ENCODE measurements at regions not wholly inside any gene's neighbourhood (a gene's known extent, or its start where the extent isn't known, plus 50 kb on each side); places are given as distances from the start of the nearest gene placed in this dataset.
"Not testable (repeated sequence)": the region's sequence is repeated elsewhere in the genome, so short reads cannot be mapped to it uniquely, and the experiment has no call there.

DNA sequence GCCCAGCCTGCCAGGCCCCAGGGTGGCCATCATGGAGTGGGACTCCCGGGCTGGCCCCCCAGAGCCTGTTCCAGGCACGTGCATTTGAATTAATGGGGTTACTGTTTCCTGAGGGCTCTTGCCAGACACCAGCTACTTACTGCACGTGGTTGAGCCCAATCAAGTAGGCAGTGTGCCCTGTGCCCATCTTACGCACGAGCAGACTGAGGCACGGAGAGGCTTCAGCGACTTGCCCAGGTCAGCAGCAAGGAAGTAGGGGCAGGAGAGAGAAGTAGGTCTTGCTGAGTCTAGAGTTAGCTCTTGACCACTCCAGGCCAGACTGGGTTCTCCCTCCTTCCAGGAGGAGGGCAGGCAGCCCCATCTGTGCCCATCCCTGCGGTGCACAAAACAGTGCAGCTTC is 67.7 kb downstream of the DIO3 start:
- in situ Hi-C loops (cut with MboI; ENCODE audit: low sequenced_read_pairs), result loop anchor here (10.0 to 25.0 kb wide), 2 partner anchors 724 to 967 kb away; partner anchors contain the start of gene RTL1
- H3K4me1 ChIP-seq, result peaks cover 3% of the 10 kb centered on the region; the same call in 1 of the 2 replicates
- H3K9me3 ChIP-seq, result no peaks in the 10 kb centered on the region
- no peak for DNase-seq (ENCODE audit: low spot score in 2 of 2)
- H3K36me3 ChIP-seq (replicated peaks), result no peaks in the 10 kb centered on the region
- no peaks in the 10 kb centered on the region for H3K27me3 ChIP-seq (ENCODE audit: low read depth)
- no peak overlapping the region for H3K4me3 ChIP-seq

DNA sequence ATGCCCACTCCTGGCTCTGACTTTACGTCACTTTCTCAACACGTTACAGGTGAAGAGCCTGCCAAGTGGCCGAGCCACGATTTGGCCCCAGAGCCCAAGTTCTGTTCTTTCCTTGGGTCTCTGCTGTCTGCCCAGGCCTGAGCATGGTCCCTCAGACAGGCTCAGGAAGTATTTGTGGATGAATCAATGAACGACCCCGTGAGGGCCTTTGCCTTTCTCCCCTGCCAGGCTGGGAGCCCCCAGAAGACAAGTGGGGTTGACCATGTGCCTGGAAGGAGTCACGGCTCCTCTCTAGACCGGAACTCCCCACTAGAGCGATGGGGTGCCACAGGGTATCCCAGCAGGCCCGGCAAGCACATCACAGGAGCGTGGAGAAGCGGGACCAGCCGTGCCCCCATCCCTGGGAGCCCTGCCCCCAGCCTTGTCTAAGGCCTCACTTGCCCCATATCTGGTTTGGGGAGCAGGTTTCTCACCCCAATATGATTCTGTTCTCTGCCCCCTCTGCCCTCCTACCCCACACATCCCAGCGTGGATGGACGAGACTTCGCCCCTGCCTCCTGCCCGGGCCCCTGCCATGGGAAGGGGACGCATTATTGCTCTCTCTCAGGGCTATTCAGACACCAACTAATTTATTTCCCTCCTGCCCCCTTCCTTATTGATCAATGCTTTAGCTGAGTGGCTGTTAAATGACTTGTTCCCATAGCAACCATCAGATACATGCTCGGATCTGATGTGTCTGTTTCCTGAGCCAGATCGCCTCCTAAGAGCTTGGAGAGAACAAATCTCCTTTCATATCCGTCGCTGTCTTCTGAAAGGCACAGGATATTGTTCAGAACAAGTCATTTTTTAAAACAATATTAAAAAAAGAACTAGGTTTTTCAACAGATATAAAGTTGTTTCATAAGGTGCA is 69.0 kb downstream of the DIO3 start:
- Histone ChIP-seq H3K27me3 (ENCODE audit: low read depth) (no peaks in the 10 kb centered on the region), H3K4me3 (no peak overlapping the region), H3K9me3 (no peaks in the 10 kb centered on the region), H3K4me1 (peaks cover 3% of the 10 kb centered on the region; the same call in 1 of the 2 replicates), H3K36me3 (replicated peaks) (no peaks in the 10 kb centered on the region)
- no peak for DNase-seq (ENCODE audit: low spot score in 2 of 2)
- in situ Hi-C loops (cut with MboI; ENCODE audit: low sequenced_read_pairs), result loop anchor here (25.0 kb wide), 1 partner anchor 968 kb away; no protein-coding TSS in a partner anchor

DNA sequence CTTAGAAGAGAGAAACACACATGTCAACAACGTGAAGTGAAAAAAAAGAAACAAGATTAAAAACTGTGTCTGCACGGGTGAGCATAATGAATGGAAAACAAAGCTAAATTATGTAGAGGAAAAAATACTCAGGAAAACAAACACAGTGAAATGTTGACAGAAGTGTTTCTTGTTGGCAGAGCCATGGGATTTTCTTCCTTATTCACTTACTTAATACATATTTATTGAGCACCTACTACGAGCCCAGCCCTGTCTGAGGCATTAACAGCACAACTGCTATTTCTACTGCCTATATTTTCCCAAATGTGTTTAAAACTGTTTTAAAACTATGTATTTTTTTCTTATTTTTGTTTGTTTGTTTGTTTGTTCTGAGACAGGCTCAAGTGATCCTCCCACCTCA is 69.9 kb downstream of the DIO3 start:
- H3K9me3 ChIP-seq, result no peaks in the 10 kb centered on the region
- H3K4me3 ChIP-seq, result no peak overlapping the region
- H3K27me3 ChIP-seq (ENCODE audit: low read depth), result no peaks in the 10 kb centered on the region
- in situ Hi-C loops (cut with MboI; ENCODE audit: low sequenced_read_pairs), result loop anchor here (25.0 kb wide), 1 partner anchor 969 kb away; no protein-coding TSS in a partner anchor
- no peak for DNase-seq (ENCODE audit: low spot score in 2 of 2)
- peaks cover 3% of the 10 kb centered on the region; the same call in 1 of the 2 replicates for H3K4me1 ChIP-seq
- H3K36me3 ChIP-seq (replicated peaks), result no peaks in the 10 kb centered on the region

DNA sequence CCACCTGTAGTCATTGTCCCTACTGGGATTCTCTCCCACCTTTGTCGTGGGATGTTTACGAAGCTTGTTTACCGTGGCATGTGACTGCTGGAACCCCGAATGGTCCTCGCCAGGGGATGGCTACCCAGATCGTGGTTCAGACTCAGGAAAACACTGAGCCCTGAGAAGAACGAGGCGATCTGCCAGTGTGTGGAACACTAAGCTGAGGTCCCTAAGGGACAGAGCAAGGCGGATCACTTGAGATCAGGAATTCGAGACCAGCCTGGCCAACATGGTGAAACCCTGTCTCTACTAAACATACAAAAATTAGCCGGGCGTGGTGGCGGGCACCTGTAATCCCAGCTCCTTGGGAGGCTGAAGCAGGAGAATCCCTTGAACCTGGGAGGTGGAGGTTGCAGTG is 70.7 kb downstream of the DIO3 start:
- H3K27me3 ChIP-seq (ENCODE audit: low read depth); H3K4me3 ChIP-seq; H3K4me1 ChIP-seq; H3K36me3 ChIP-seq (replicated peaks); DNase-seq (ENCODE audit: low spot score in 2 of 2); H3K9me3 ChIP-seq: not testable (repeated sequence)
- in situ Hi-C loops (cut with MboI; ENCODE audit: low sequenced_read_pairs), result loop anchor here (25.0 kb wide), 1 partner anchor 970 kb away; no protein-coding TSS in a partner anchor

DNA sequence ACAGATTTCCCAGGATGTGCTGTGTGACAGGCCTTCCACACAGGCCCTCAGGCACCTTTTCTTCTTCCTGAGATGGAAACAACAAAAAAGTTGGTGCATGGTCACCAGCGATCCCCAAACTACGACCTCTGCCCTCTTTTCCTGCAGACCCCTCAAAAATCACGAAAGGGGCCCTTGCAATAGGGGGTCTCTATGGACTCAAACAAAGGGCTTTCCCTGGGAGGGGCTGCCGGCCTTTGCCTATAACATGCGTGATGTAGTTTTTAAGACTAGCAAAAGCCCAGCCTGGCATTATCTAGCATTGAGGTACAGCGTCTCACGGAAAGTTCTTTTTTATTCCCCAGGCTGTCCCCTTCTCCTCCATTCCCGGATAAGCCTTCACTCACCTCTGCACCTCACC is 71.2 kb downstream of the DIO3 start:
- H3K9me3 ChIP-seq, result no peaks in the 10 kb centered on the region
- DNase-seq (ENCODE audit: low spot score in 2 of 2), result no peak
- in situ Hi-C loops (cut with MboI; ENCODE audit: low sequenced_read_pairs), result loop anchor here (25.0 kb wide), 1 partner anchor 970 kb away; no protein-coding TSS in a partner anchor
- no peaks in the 10 kb centered on the region for H3K36me3 ChIP-seq (replicated peaks)
- H3K27me3 ChIP-seq (ENCODE audit: low read depth), result no peaks in the 10 kb centered on the region
- H3K4me1 ChIP-seq, result peaks cover 3% of the 10 kb centered on the region; the same call in 1 of the 2 replicates
- H3K4me3 ChIP-seq, result no peak overlapping the region

DNA sequence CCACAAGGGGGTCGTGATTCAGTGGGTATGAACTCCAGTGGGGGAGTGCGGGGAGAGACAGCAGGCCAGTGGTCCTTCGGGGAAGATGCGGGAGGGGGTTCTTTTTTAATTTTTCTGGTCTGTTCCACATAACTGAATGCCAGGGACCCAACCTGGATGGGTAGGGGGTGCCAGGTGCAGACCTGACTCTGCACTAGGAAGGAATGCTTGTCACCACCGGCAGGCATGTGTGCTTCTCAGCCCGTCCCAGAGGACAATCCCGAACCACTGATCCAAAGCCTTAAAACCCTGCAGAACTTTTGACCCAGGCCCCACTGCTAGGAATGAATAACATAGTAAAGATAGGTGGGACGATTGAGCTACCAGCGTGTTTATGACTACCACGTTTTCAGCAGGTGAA is 72.0 kb downstream of the DIO3 start:
- DNase-seq (ENCODE audit: low spot score in 2 of 2), result no peak
- Histone ChIP-seq H3K36me3 (replicated peaks) (no peaks in the 10 kb centered on the region), H3K4me1 (peaks cover 3% of the 10 kb centered on the region; the same call in 1 of the 2 replicates), H3K4me3 (no peak overlapping the region), H3K9me3 (no peaks in the 10 kb centered on the region), H3K27me3 (ENCODE audit: low read depth) (no peaks in the 10 kb centered on the region)
- in situ Hi-C loops (cut with MboI; ENCODE audit: low sequenced_read_pairs), result loop anchor here (25.0 kb wide), 1 partner anchor 971 kb away; no protein-coding TSS in a partner anchor

DNA sequence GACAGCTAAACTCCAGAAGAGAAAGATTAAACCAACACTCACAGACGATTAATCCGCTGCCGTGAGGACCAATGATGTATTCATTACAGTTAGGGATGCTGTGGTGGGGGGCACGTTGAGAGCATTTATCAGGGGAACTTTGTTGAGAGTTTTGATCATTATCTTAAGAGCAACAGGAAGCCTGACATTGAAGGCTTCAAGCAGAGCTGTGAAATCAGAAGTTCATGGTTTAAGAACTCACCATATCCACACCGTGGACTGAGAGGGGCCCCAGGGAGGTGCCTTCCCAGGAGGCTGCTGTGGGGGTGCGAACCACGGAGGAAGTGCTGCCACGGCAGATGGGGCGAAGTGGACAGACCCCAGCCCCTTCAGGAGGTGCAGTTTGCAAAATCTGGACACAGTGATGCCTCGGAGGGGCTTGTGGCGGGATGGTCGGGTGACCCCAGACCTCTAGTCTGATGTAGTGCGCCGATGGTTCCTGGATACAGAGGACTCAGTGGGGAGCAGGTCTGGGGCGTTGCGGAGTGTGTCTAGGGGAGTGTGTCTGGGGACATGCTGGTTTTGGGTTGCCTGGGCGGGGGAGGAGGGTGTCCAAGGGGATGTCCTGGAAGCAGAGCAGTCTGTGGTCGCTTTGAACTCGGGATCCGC is 73.0 kb downstream of the DIO3 start:
- Histone ChIP-seq H3K36me3 (replicated peaks) (no peaks in the 10 kb centered on the region), H3K27me3 (ENCODE audit: low read depth) (no peaks in the 10 kb centered on the region), H3K4me3 (no peak overlapping the region), H3K9me3 (no peaks in the 10 kb centered on the region), H3K4me1 (no peaks in the 10 kb centered on the region)
- in situ Hi-C loops (cut with MboI; ENCODE audit: low sequenced_read_pairs), result loop anchor here (25.0 kb wide), 1 partner anchor 972 kb away; no protein-coding TSS in a partner anchor
- DNase-seq (ENCODE audit: low spot score in 2 of 2), result no peak

DNA sequence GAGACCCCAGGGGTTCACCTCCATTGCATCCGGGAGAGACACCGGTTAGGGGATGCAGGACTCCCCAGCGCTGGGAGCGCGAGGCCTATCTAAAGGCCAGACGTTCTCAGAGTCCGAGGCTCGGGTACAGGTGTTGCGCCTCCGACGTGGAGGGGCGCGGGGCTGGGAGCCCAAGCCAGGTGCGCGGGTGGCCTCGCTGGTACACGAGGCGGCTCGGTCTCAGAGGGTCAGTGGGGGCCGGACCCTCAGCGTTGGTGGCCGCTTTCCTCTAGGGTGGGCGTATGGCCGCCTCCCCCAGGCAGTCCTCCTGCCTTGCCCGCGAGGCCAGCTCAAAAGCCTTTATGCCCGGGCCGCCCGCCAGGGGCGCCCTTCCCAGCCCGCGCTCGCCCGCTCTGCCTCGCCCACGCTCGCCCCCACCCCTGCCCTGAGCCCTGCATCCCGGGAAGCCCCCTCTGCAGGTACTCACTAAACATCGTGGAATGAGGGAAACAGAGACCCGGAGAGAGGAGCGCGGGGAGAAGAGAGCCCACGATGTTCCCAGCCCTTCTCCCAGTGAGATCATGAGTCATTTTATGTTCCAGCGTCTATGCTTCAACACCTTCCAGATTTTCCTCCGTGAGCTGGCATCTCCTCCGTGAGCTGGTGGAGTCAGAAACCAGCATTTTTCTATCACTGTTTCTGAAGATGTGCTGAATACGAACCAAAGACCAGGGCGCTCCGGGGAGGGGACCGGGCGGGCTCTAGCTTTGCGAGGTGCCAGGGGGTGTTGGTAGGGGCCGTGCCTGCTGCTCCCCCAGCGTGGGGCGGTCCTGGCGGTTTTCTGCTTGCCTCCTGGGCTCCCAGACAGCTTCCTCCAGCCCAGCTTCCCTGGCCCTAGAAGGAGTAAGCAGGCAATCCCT is 73.8 kb downstream of the DIO3 start:
- H3K4me1 ChIP-seq, result no peaks in the 10 kb centered on the region
- no peak for DNase-seq (ENCODE audit: low spot score in 2 of 2)
- no peaks in the 10 kb centered on the region for H3K9me3 ChIP-seq
- H3K27me3 ChIP-seq (ENCODE audit: low read depth), result peaks cover 1% of the 10 kb centered on the region; the same call in 1 of the 2 replicates
- in situ Hi-C loops (cut with MboI; ENCODE audit: low sequenced_read_pairs), result loop anchor here (25.0 kb wide), 1 partner anchor 973 kb away; no protein-coding TSS in a partner anchor
- no peak overlapping the region for H3K4me3 ChIP-seq
- no peaks in the 10 kb centered on the region for H3K36me3 ChIP-seq (replicated peaks)

DNA sequence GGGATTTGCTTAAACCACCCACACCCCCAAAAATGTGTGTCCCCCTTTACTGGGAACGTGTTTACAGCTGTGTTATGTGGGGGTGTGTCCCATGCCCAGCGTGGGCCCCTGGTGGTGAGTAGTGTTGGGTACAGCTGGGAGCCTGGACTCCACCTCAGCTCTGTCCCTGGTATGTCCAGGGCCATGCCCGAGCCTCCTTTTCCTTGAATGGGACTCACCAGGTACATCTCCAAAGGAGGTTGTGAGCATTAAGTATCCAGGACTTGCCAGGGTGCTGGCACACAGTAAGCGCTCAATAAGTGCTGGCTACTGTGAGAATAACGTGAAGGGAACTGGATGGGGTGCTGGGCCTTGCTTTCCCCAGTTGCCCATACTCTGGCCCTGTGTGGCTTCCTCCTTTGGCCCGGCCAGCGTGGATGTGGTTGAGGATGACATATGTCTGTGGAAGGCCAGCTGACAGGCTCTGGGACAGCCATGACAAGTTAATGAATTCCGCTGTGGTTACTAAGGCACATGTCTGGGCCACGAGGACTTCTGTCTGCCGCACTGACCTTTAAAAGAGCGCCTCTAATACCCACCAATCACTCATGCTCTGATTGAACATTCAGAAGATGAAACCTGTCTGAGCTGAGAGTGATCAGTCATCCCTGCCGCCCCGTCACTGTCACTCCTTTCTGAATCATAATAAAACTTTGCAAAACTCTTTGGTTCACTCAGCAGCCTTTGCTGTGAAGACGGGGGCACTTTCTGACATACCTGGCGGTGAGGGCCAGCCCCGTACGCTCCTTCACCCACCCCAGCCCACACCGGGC is 74.7 kb downstream of the DIO3 start:
- in situ Hi-C loops (cut with MboI; ENCODE audit: low sequenced_read_pairs), result loop anchor here (25.0 kb wide), 1 partner anchor 974 kb away; no protein-coding TSS in a partner anchor
- peaks cover 6% of the 10 kb centered on the region for H3K27me3 ChIP-seq (ENCODE audit: low read depth)
- no peaks in the 10 kb centered on the region for H3K4me1 ChIP-seq
- H3K9me3 ChIP-seq, result no peaks in the 10 kb centered on the region
- no peaks in the 10 kb centered on the region for H3K36me3 ChIP-seq (replicated peaks)
- H3K4me3 ChIP-seq, result no peak overlapping the region
- no peak for DNase-seq (ENCODE audit: low spot score in 2 of 2)

DNA sequence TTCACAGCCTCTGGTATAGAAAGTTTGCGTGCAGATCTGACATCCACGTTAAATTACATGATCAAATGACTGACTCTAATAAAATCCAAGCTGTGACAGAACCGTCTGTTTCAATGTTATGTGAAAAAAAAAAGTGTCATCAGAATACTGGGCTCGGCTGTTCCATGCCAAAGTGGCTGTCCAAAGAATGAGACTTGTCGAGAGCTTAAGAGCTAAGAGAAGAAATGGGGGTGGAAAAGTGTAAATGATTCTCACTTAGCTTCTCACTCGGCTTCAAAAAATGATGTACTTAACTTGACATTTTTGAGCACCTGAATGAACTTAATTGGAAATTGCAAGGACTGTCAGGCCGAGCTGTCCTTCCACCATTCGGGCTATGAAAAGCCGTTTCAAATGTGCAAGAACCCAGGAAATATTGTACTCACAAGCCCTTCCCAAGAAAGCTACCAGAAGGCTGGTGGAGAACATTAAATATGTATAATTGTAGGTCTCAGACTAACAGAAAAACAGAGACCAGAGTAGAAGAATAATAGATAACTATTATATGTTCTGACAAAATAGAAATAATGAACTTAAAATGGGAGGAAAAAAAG is 78.0 kb downstream of the DIO3 start:
- Histone ChIP-seq H3K36me3 (replicated peaks) (no peaks in the 10 kb centered on the region), H3K4me3 (no peak overlapping the region), H3K4me1 (no peaks in the 10 kb centered on the region), H3K9me3 (no peaks in the 10 kb centered on the region), H3K27me3 (ENCODE audit: low read depth) (peaks cover 12% of the 10 kb centered on the region)
- in situ Hi-C loops (cut with MboI; ENCODE audit: low sequenced_read_pairs), result loop anchor here (25.0 kb wide), 1 partner anchor 977 kb away; no protein-coding TSS in a partner anchor
- DNase-seq (ENCODE audit: low spot score in 2 of 2), result no peak

DNA sequence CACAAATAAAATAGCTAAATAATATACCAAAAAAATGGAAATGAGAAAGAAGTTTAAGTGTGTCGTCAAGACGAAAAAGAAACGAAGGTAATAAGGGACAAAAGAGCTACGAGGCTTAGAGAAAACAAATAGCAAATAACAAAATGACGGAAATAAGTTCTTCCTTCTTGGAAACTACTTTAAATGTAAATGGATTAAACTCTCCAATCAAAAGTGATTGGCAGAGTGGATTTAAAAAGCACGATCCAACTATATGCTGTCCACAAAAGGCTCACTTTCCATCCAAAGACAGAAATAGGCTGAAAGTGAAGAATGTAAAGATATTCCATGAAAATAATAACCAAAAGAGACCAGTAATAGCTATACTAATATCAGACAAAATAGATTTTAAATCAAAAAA is 82.4 kb downstream of the DIO3 start:
- in situ Hi-C loops (cut with MboI; ENCODE audit: low sequenced_read_pairs), result loop anchor here (25.0 kb wide), 1 partner anchor 981 kb away; no protein-coding TSS in a partner anchor
- no peaks in the 10 kb centered on the region for H3K4me1 ChIP-seq
- no peak for DNase-seq (ENCODE audit: low spot score in 2 of 2)
- peaks cover 12% of the 10 kb centered on the region for H3K27me3 ChIP-seq (ENCODE audit: low read depth)
- no peaks in the 10 kb centered on the region for H3K36me3 ChIP-seq (replicated peaks)
- no peaks in the 10 kb centered on the region for H3K9me3 ChIP-seq
- no peak overlapping the region for H3K4me3 ChIP-seq

DNA sequence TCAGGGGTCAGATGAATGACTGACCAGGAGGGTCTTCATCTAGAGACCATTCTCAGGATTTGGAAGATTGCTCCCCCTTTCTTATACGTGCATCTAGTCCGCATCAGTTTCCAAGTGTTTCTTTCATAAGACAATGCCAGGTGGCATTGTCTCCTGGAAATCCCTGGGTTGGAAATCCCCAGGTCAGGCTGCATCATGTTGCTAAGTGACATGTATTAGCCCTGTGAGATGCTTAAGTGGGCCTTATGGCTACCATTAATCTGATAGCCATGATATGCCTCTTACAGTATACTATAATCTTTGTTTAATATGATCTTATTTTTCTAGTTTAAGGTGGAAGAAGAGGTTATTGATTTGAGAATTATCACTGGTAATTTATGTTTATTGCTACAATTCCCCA is 92.8 kb downstream of the DIO3 start:
- Histone ChIP-seq H3K27me3 (ENCODE audit: low read depth) (peaks cover 27% of the 10 kb centered on the region), H3K9me3 (no peaks in the 10 kb centered on the region), H3K4me3 (no peak overlapping the region), H3K36me3 (replicated peaks) (no peaks in the 10 kb centered on the region), H3K4me1 (no peaks in the 10 kb centered on the region)
- in situ Hi-C loops (cut with MboI; ENCODE audit: low sequenced_read_pairs), result no loop called here
- DNase-seq (ENCODE audit: low spot score in 2 of 2), result no peak
